ENCODE measurements at regions not wholly inside any gene's neighbourhood (a gene's known extent, or its start where the extent isn't known, plus 50 kb on each side); places are given as distances from the start of the nearest gene placed in this dataset.

- Histone ChIP-seq H3K9ac (ENCODE audit: insufficient read depth in 1 of 2, low read length in 2 of 2) (no peak overlapping the region), H3K36me3 (ENCODE audit: control insufficient read depth in 4 of 4, insufficient read depth in 4 of 4, low read length in 4 of 4) (no peaks in the 10 kb centered on the region), H3K27me3 (ENCODE audit: control insufficient read depth in 3 of 3, insufficient read depth in 3 of 3, low read length in 2 of 3) (no peaks in the 10 kb centered on the region), H3K4me1 (ENCODE audit: control insufficient read depth in 5 of 5, insufficient read depth in 5 of 5, low read length in 5 of 5) (peaks cover 0 to 7% (median 0%) of the 10 kb centered on the region in 5 donors), H3K27ac (ENCODE audit: low read depth in 1 of 2, low read length in 1 of 2) (no peak overlapping the region), H3K9me3 (ENCODE audit: control insufficient read depth in 4 of 4, insufficient read depth in 3 of 4, low read length in 3 of 4) (peaks cover 0 to 6% (median 2%) of the 10 kb centered on the region in 4 donors), H3K4me3 (no peak overlapping the region)
- no peak for TF ChIP-seq CTCF (IDR thresholded peaks at IDR 0.05; ENCODE audit: control extremely low read depth, extremely low read depth)
- no peak for ATAC-seq (ENCODE audit: insufficient read depth, low FRiP score)
- 76 to 79% methylated on average over 1 of the region's 1 CpG for WGBS, 2 donors
- DNase-seq = no peak
Measured at GRCh38 chr3:162170581-162170980, 674.0 kb downstream of the OTOL1 start.

GRCh38 chr3:162171970-162172369, 675.4 kb downstream of the OTOL1 start:
- Histone ChIP-seq H3K27me3 (ENCODE audit: control insufficient read depth in 3 of 3, insufficient read depth in 3 of 3, low read length in 2 of 3) (no peaks in the 10 kb centered on the region), H3K27ac (ENCODE audit: low read depth in 1 of 2, low read length in 1 of 2) (no peak overlapping the region), H3K36me3 (ENCODE audit: control insufficient read depth in 4 of 4, insufficient read depth in 4 of 4, low read length in 4 of 4) (no peaks in the 10 kb centered on the region), H3K4me3 (no peak overlapping the region), H3K4me1 (ENCODE audit: control insufficient read depth in 5 of 5, insufficient read depth in 5 of 5, low read length in 5 of 5) (peaks cover 0 to 11% (median 0%) of the 10 kb centered on the region in 5 donors), H3K9ac (ENCODE audit: insufficient read depth in 1 of 2, low read length in 2 of 2) (no peak overlapping the region), H3K9me3 (ENCODE audit: control insufficient read depth in 4 of 4, insufficient read depth in 3 of 4, low read length in 3 of 4) (peaks cover 0 to 6% (median 2%) of the 10 kb centered on the region in 4 donors)
- ATAC-seq (ENCODE audit: insufficient read depth, low FRiP score) (no peak), DNase-seq (no peak)
- TF ChIP-seq CTCF (IDR thresholded peaks at IDR 0.05; ENCODE audit: control extremely low read depth, extremely low read depth) = no peak
- WGBS, 2 donors = 56 to 83% methylated on average over 1 of the region's 1 CpG

GRCh38 chr3:162175145-162175544, 678.5 kb downstream of the OTOL1 start:
- no peak overlapping the region for H3K27ac ChIP-seq (ENCODE audit: low read depth in 1 of 2, low read length in 1 of 2)
- H3K4me3 ChIP-seq = no peak overlapping the region
- WGBS, 2 donors = 86 to 87% methylated on average over 4 of the region's 4 CpGs
- ATAC-seq (ENCODE audit: insufficient read depth, low FRiP score) = no peak
- no peaks in the 10 kb centered on the region for H3K27me3 ChIP-seq (ENCODE audit: control insufficient read depth in 3 of 3, insufficient read depth in 3 of 3, low read length in 2 of 3)
- no peak overlapping the region for H3K9ac ChIP-seq (ENCODE audit: insufficient read depth in 1 of 2, low read length in 2 of 2)
- peaks cover 0 to 11% (median 0%) of the 10 kb centered on the region in 5 donors for H3K4me1 ChIP-seq (ENCODE audit: control insufficient read depth in 5 of 5, insufficient read depth in 5 of 5, low read length in 5 of 5)
- H3K9me3 ChIP-seq (ENCODE audit: control insufficient read depth in 4 of 4, insufficient read depth in 3 of 4, low read length in 3 of 4) = peaks cover 0 to 6% (median 2%) of the 10 kb centered on the region in 4 donors
- H3K36me3 ChIP-seq (ENCODE audit: control insufficient read depth in 4 of 4, insufficient read depth in 4 of 4, low read length in 4 of 4) = no peaks in the 10 kb centered on the region
- DNase-seq = no peak
- TF ChIP-seq CTCF (IDR thresholded peaks at IDR 0.05; ENCODE audit: control extremely low read depth, extremely low read depth) = no peak

- DNase-seq = peak in 1 of 3 donors; percentile 18
- no peaks in the 10 kb centered on the region for H3K36me3 ChIP-seq (ENCODE audit: control insufficient read depth in 4 of 4, insufficient read depth in 4 of 4, low read length in 4 of 4)
- H3K27me3 ChIP-seq (ENCODE audit: control insufficient read depth in 3 of 3, insufficient read depth in 3 of 3, low read length in 2 of 3) = no peaks in the 10 kb centered on the region
- TF ChIP-seq CTCF (IDR thresholded peaks at IDR 0.05; ENCODE audit: control extremely low read depth, extremely low read depth) = no peak
- ATAC-seq (ENCODE audit: insufficient read depth, low FRiP score) = no peak
- WGBS, 2 donors = 48 to 60% methylated on average over 3 of the region's 3 CpGs
- peaks cover 0 to 6% (median 2%) of the 10 kb centered on the region in 4 donors for H3K9me3 ChIP-seq (ENCODE audit: control insufficient read depth in 4 of 4, insufficient read depth in 3 of 4, low read length in 3 of 4)
- no peak overlapping the region for H3K27ac ChIP-seq (ENCODE audit: low read depth in 1 of 2, low read length in 1 of 2)
- H3K4me3 ChIP-seq = no peak overlapping the region
- peaks cover 0 to 11% (median 0%) of the 10 kb centered on the region in 5 donors for H3K4me1 ChIP-seq (ENCODE audit: control insufficient read depth in 5 of 5, insufficient read depth in 5 of 5, low read length in 5 of 5)
- no peak overlapping the region for H3K9ac ChIP-seq (ENCODE audit: insufficient read depth in 1 of 2, low read length in 2 of 2)
Measured at GRCh38 chr3:162175878-162176277, 679.3 kb downstream of the OTOL1 start.
